Inflammatory macrophage treated with lipopolysaccharide for 1 hour (primary cell): ENCODE measurements at regions not wholly inside any gene's neighbourhood (a gene's known extent, or its start where the extent isn't known, plus 50 kb on each side); places are given as distances from the start of the nearest gene placed in this dataset.
"Not testable (repeated sequence)": the region's sequence is repeated elsewhere in the genome, so short reads cannot be mapped to it uniquely, and the experiment has no call there.

ENCODE experiments used
- DNase-seq, 2 donors: peaks; one replicate each; pipeline ENCODE4 v3.0.0-alpha.2; 2020 to 2022

- no peak for DNase-seq
Observed at GRCh38 chr12:74292351-74293194, 245.1 kb upstream of the ATXN7L3B start.

GRCh38 chr12:74293689-74294131 is 243.9 kb upstream of the ATXN7L3B start:
- DNase-seq: no peak

- no peak for DNase-seq
Observed at GRCh38 chr12:74317078-74317601, 220.5 kb upstream of the ATXN7L3B start.

DNA sequence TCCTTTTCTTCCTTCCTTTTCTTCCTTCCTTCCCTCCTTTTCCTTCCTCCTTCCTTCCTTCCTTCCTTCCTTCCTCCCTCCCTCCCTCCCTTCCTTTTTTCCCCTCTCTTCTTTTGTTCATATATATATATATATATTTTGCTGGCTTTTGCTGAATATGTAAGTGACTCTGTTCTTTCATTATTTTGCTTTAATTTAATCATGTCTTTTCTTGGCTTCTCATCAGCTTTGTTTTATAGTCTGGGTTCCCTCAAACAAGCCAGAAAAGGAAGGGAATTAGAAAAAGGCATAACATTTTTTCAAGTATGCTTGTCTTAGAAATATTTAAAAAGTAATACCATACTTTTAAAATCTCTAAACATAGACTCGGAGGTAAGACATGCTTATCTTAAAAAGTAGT is 219.9 kb upstream of the ATXN7L3B start:
- no peak for DNase-seq

DNA sequence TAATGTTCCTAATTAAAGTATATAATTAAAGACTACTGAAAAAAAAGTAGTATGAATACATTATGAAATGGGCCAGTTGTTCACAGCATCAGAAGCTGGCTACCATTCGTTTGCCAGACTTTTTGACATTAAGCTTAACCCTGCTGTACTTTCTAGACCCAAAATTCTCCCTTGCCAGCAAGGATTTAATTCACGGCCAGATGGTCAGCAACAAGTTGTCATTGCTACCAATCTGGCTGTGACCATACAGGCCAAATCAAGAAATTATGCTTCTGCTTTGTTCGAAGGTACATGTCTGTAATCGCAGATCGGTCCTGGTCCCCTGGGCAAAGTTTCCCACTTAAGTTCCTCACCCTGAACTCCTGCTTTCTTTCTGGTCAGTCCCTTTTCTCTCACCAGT is 217.7 kb upstream of the ATXN7L3B start:
- DNase-seq: no peak

- DNase-seq: no peak
Observed at GRCh38 chr12:74321381-74321780, 216.3 kb upstream of the ATXN7L3B start.

DNA sequence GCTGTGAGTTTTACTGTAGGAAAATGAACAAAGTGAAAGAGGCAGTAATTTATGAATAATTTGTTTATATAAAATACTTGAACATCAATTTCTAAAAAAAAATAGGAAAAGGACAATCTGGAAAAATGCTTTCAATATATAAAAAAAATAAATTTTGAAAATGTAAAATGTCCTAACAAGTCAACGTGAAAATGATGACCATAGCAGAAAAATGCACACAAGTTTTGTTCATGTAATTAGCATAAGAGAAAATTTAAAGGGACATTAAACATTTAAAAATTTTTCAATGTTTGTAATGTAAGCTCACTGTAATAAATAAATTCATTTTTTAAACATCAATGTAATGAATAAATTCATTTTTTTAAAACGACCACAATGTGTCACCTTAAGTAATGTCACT is 214.8 kb upstream of the ATXN7L3B start:
- no peak for DNase-seq

DNA sequence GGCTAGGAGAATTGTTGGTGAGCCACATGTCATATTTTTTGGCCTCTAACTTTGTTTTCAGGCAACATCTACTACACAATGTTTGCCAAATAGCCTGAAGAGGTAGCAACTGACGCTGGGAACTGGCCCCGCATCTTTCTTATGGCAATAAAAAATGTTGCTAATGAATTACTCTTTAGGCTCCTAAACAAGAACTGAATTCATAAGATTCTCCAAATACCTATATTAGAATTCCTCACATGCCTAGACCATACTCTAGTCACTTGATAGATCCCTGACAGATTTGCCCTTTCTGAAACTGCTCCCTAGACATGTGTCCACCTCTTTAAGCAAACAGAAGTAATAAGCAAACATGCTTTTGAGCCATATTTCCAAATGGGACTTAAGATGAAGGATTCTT is 209.0 kb upstream of the ATXN7L3B start:
- no peak for DNase-seq

GRCh38 chr12:74334780-74335179 is 202.9 kb upstream of the ATXN7L3B start:
- DNase-seq: no peak

- no peak for DNase-seq
Observed at GRCh38 chr12:74337951-74338350, 199.7 kb upstream of the ATXN7L3B start.

- no peak for DNase-seq
Observed at GRCh38 chr12:74339211-74339610, 198.4 kb upstream of the ATXN7L3B start.

GRCh38 chr12:74349925-74350324 is 187.7 kb upstream of the ATXN7L3B start:
- no peak for DNase-seq

DNA sequence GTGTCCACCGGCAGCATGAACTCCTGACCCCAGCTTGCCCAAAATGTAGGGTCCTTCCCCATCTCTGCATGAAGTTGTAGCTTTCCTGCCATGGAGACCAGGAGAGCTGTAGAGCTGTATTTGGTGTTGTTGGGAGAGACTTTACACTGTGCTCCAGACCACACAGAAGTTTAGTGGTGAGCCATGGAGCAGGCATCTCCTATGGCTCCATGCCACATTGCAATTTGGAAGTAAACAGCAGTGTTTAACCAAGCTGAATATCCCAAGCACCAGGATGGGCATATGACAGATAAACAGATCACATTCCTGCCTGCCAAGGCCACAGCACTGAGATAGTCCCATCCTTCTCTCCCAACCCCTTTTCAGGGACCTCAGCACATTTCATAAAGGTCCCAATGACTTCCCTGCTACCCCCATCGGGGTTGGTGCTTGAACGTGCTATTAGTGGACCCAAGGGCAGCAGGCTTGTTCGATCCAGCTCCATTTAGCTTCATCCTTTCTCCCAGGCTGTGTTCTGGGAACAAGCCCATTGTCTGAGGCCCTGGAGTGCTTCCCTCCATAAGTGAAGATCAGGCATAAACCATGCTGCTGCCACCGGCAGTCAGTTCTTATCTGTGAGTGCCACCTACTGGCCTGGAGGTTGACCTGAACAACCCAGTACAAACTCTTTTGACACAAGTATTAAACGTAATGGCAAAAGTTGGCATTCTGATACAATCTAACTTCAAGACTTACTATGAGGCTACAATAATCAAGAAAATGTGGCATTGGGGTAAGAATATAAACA is 172.3 kb upstream of the ATXN7L3B start:
- DNase-seq: peak in 1 of 2 donors; percentile 4

GRCh38 chr12:74370608-74371216 is 166.9 kb upstream of the ATXN7L3B start:
- DNase-seq: no peak

- no peak for DNase-seq
Observed at GRCh38 chr12:74379114-74379513, 158.5 kb upstream of the ATXN7L3B start.

DNA sequence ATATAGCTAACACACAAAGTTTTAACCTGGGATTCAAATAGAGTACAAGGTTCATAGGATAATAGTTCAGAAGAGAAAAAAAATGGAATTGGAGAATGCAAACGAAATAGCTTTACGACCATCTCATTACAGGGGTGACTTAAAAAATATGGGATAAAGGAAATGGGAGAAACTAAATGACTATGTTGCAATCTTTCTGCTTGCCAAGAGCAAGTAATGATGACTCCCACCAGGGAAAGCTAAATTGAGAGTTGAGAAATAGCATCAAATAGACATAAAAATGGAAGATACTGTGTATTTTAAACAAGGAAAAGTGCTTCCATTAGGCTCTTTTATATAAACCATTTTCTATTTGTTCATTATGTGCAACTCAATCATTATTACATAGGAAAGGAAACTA is 155.7 kb upstream of the ATXN7L3B start:
- DNase-seq: no peak

DNA sequence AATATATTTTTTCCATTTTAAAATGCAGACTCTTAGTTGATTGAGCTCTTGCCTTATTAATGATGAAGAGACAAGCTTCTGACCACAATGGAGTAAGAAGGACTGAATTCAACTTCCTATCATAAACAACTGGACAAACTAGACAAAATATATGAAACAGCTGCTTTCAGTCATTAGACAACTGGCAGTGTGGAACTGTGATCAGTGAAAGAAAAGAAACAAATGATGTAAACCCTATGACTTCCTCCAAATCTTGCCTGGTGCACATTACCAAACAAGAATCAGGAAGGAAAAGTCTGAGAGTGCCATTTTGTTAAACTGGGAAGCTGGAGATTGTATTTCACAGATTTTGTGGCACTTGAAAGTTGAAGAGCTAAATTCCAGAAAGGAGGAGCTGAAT is 154.7 kb upstream of the ATXN7L3B start:
- no peak for DNase-seq

GRCh38 chr12:74391283-74391682 is 146.4 kb upstream of the ATXN7L3B start:
- DNase-seq: no peak

- no peak for DNase-seq
Observed at GRCh38 chr12:74393272-74393671, 144.4 kb upstream of the ATXN7L3B start.

DNA sequence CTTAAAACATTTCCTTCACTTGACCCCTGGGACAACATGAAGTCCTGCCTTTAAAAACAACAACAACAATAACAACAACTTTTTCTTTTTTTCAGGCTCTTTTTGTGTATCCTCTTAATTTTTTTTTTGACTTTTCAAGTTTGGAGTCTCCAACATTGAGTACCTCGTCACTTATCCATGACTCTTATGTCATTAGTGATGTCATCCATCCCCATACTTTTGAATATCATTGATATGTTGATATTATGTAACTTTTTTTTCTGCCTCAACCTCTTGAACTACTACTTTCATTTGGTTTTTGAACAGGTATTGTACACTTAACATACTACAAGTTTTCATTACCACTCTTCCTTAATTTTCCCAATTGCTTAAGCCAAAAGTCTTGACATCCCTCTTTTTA is 143.0 kb upstream of the ATXN7L3B start:
- DNase-seq: no peak

- DNase-seq: no peak
Observed at GRCh38 chr12:74401035-74401434, 136.6 kb upstream of the ATXN7L3B start.

DNA sequence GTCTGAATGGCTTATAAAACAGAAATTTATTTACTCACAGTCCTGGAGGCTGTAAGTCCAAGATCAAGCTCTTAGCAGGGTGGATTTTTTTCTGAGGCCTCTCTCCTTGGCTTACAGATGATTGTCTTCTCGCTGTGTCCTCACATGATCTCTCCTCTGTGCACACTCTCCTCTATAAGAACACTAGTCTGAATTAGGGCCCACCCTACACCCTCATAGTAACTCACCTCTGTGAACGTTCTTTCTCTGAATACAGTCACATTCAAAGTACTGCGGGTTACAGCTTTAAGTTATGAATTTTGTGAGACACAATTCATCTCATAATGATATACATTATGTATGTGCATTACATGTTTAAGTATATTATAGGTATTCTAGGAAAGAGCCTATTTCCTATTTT is 135.7 kb upstream of the ATXN7L3B start:
- no peak for DNase-seq

DNA sequence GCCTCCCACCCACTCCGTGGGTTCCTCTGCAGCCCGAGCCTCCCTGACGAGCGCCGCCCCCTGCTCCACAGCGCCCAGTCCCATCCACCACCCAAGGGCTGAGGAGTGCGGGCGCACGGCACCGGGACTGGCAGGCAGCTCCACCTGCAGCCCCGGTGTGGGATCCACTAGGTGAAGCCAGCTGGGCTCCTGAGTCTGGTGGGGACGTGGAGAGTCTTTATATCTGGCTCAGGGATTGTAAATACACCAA is 134.5 kb upstream of the ATXN7L3B start:
- not testable (repeated sequence) for DNase-seq
